ENCODE measurements at regions not wholly inside any gene's neighbourhood (a gene's known extent, or its start where the extent isn't known, plus 50 kb on each side); places are given as distances from the start of the nearest gene placed in this dataset.

DNA sequence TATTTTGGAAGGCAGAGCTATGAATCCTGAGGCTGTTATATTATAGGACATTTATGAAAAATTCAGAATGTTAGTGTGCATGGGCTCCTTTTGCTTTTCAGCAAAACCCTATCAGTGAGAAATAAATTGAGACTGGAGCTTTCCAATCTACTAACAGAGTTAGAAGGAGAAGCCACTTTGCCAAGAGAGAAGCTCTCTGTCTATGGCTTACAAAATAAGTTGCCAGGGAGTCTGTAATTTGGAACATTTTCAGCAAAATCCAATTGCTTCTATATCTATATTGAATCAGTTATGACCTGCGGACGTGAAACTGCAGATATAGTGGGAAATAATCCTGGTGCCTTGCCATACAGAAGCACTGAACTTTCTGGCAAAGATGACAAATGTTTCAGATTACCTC, 279.3 kb downstream of the CDH19 start (continued):
- TF ChIP-seq BATF2 (CRISPR knock-in tag; IDR thresholded peaks at IDR 0.05) (no peak), ZNF296 (CRISPR knock-in tag; conservative IDR thresholded peaks at IDR 0.05) (no peak), ZNF484 (CRISPR knock-in tag; IDR thresholded peaks at IDR 0.05; ENCODE audit: borderline replicate concordance, low read depth) (no peak)

DNA sequence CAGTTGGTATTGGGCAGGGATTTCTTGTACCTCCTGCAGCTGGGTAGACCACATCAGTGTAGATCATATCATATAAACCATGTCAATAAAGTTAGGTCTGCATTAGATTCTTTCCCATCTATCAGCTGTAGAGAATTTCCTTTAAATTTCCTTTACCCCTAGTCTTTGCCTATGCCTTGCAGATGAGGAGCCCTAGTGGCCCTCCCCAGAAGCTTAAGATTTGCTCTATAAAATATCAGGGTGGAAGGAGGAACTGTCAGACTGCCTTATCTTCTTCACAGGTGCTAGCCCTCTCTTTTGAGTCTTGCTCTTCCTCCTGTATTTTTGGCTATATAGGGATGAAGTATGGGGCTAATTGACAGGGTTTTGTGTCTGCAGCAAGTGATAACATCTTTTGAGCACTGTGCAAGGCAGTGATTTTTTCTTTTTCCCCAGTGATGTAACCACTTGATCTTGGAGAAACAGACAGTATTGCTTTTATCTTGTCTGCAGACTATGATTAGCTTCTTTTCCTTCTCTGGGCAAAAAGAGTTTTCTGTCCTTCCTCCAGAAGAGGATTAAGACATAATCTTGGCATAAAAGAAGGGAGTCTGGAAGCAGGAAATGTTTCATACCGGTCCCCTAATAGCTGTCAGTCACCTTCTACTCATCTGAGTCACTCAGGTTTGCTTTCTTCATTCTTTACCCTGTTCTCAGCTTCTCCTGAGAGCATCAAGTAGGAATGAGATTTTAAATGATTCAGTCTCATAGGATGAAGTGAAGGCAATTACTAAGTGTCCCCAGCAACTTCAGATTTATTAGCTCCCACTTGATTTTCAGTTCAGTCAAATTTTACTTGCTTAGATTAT, 286.4 kb downstream of the CDH19 start:
- no peak for TF ChIP-seq KLF12 (CRISPR knock-in tag; IDR thresholded peaks at IDR 0.05; ENCODE audit: borderline replicate concordance)
- TF ChIP-seq ZC3H4 (CRISPR knock-in tag; IDR thresholded peaks at IDR 0.05; ENCODE audit: borderline replicate concordance) = no peak
- TF ChIP-seq ARNT2 (CRISPR knock-in tag; IDR thresholded peaks at IDR 0.05; ENCODE audit: low read depth) = no peak
- no peak for TF ChIP-seq ATM (IDR thresholded peaks at IDR 0.05; ENCODE audit: borderline replicate concordance)
- TF ChIP-seq PHF8 (CRISPR knock-in tag; IDR thresholded peaks at IDR 0.05) = no peak
- TF ChIP-seq PREB (CRISPR knock-in tag; IDR thresholded peaks at IDR 0.05) = no peak
- TF ChIP-seq LCORL (IDR thresholded peaks at IDR 0.05) = no peak
- TF ChIP-seq LCORL (CRISPR knock-in tag; IDR thresholded peaks at IDR 0.05) = no peak
- no peak for TF ChIP-seq ZNF569 (CRISPR knock-in tag; IDR thresholded peaks at IDR 0.05; ENCODE audit: borderline replicate concordance)
- no peak for TF ChIP-seq SNAPC2 (CRISPR knock-in tag; IDR thresholded peaks at IDR 0.05)
- TF ChIP-seq SOX13 (IDR thresholded peaks at IDR 0.05) = no peak
- TF ChIP-seq SOX13 (CRISPR knock-in tag; conservative IDR thresholded peaks at IDR 0.05 in 1 of 2, IDR thresholded peaks at IDR 0.05 in 1 of 2) = no peak
- ATAC-seq (no peak), FAIRE-seq (no peak), DNase-seq (ENCODE audit: low spot score) (no peak)
- WGBS (ENCODE audit: low lambda C conversion rate) = 0% methylated on average over 1 of the region's 1 CpG
- no peak overlapping the region for H2AFZ ChIP-seq (ENCODE audit: low read length)
- H3K4me1 ChIP-seq (ENCODE audit: insufficient read depth, low read length) = no peaks in the 10 kb centered on the region
- BruUV-seq (replicated peaks) = no TSS peak
- no peaks in the 10 kb centered on the region; a peak in 1 of 5 replicates for H3K27me3 ChIP-seq (ENCODE audit: control insufficient read depth in 1 of 2, insufficient read depth in 2 of 2, low read length in 2 of 2)
- ChIA-PET POLR2A (no interaction called here), CTCF (ENCODE audit: low intra/inter-chr PET ratio, low total read pairs) (no interaction called here)
- H3K9me3 ChIP-seq (ENCODE audit: low read length) = no peaks in the 10 kb centered on the region
- in situ Hi-C loops (cut with HindIII; ENCODE audit: extremely low pct_ligation_motif_present, low pct_unique_long_range_greater_than_20kb) = no loop called here
- no peak overlapping the region for H3K4me3 ChIP-seq (replicated peaks in 1 of 3; ENCODE audit: insufficient read depth in 1 of 3, low read depth in 2 of 3, low read length in 3 of 3)
- no peaks in the 10 kb centered on the region for H4K20me1 ChIP-seq (ENCODE audit: insufficient read depth, low read length)
- H3K9ac ChIP-seq (ENCODE audit: insufficient read depth, low read depth, low read length) = no peak overlapping the region
- H3K4me2 ChIP-seq (ENCODE audit: low read depth, low read length) = no peak overlapping the region
- intact Hi-C loops (cut with micrococcal nuclease; ENCODE audit: unreplicated experiment) = no loop called here
- no peaks in the 10 kb centered on the region for H3K36me3 ChIP-seq (replicated peaks in 1 of 2; ENCODE audit: control insufficient read depth in 1 of 2, insufficient read depth in 2 of 2, low read length in 2 of 2)
- H3K79me2 ChIP-seq (ENCODE audit: insufficient read depth, low read length) = no peaks in the 10 kb centered on the region
- no peak overlapping the region for H3K27ac ChIP-seq (ENCODE audit: extremely low read length, insufficient read depth, low read length)
